CD8-positive, alpha-beta memory T cell (primary cell): ENCODE measurements at regions not wholly inside any gene's neighbourhood (a gene's known extent, or its start where the extent isn't known, plus 50 kb on each side); places are given as distances from the start of the nearest gene placed in this dataset.

Experiments
- CTCF ChIA-PET: fragments of 350-600 bp; sonication (Branson Sonifier 250); formaldehyde crosslinking; loops from one replicate; lab custom pipeline; 2021; ENCODE audit warnings: antibody characterized with exemption; lab: Charles Lee
- POLR2A ChIA-PET: fragments of 350-600 bp; sonication (Branson Sonifier 250); formaldehyde crosslinking; loops from one replicate; lab custom pipeline; 2021; ENCODE audit warnings: antibody characterized with exemption; lab: Charles Lee
- DNase-seq, 5 donors: peaks; one replicate each; pipeline versions ENCODE4 v3.0.0 to v3.0.0-alpha.2; 2020 to 2022; ENCODE audit warnings: mixed read lengths in 1 of 5
- H3K27ac ChIP-seq: one replicate; pipeline ENCODE4 v1.7.0; 2013; ENCODE audit warnings: low read depth, mild to moderate bottlenecking, low read length, moderate library complexity
- H3K27me3 ChIP-seq: 2 replicates; pipeline ENCODE4 v1.7.0; 2013; ENCODE audit warnings: low read length, mild to moderate bottlenecking; ENCODE audit not compliant: insufficient read depth, poor library complexity, severe bottlenecking
- H3K36me3 ChIP-seq: 2 replicates; pipeline ENCODE4 v1.7.0; 2013; ENCODE audit warnings: mild to moderate bottlenecking, low read length, moderate library complexity; ENCODE audit not compliant: insufficient read depth
- H3K4me1 ChIP-seq: 2 replicates; pipeline ENCODE4 v1.7.0; 2013; ENCODE audit warnings: mild to moderate bottlenecking, low read length, moderate library complexity; ENCODE audit not compliant: insufficient read depth
- H3K4me3 ChIP-seq: 2 replicates; pipeline ENCODE4 v1.7.0; 2013; ENCODE audit warnings: mild to moderate bottlenecking, low read length
- H3K9me3 ChIP-seq: 2 replicates; pipeline ENCODE4 v1.7.0; 2013; ENCODE audit warnings: mild to moderate bottlenecking, low read length
- H3K27ac Mint-ChIP-seq, 8 donors: one replicate each; pipeline ENCODE4 v1.8.0; 2020 to 2021; ENCODE audit warnings: mixed read lengths in 8 of 8, mild to moderate bottlenecking in 6 of 8, inconsistent platforms in 3 of 8, moderate library complexity in 3 of 8
- H3K27me3 Mint-ChIP-seq, 2 donors: one replicate each; pipeline ENCODE4 v1.8.0; 2020 to 2021; ENCODE audit warnings: mixed read lengths in 2 of 2, mild to moderate bottlenecking in 1 of 2, moderate library complexity in 1 of 2
- H3K36me3 Mint-ChIP-seq, 3 donors: one replicate each; pipeline ENCODE4 v1.8.0; 2020 to 2021; ENCODE audit warnings: mixed read lengths in 3 of 3, inconsistent platforms in 1 of 3, mild to moderate bottlenecking in 1 of 3
- H3K4me1 Mint-ChIP-seq, 3 donors: one replicate each; pipeline ENCODE4 v1.8.0; 2020 to 2021; ENCODE audit warnings: mixed read lengths in 3 of 3, inconsistent platforms in 1 of 3, mild to moderate bottlenecking in 1 of 3
- H3K4me3 Mint-ChIP-seq, 7 donors: one replicate each; pipeline ENCODE4 v1.8.0; 2020 to 2021; ENCODE audit warnings: mixed read lengths in 7 of 7, mild to moderate bottlenecking in 6 of 7, moderate library complexity in 4 of 7, inconsistent platforms in 2 of 7
- H3K9me3 Mint-ChIP-seq, 5 donors: one replicate each; pipeline ENCODE4 v1.8.0; 2020 to 2022; ENCODE audit warnings: mixed read lengths in 5 of 5, mild to moderate bottlenecking in 3 of 5, moderate library complexity in 2 of 5, inconsistent platforms in 1 of 5

GRCh38 chr4:38354421-38354820 lies 309.6 kb upstream of the KLF3 start:
- CTCF ChIA-PET: interaction anchor here (1.4 kb wide), 1 partner anchor 11 kb away, joined by 3 read pairs; no protein-coding TSS in a partner anchor
- Mint-ChIP-seq H3K4me3 (no peak overlapping the region), H3K9me3 (peaks cover 17 to 29% (median 18%) of the 10 kb centered on the region in 5 donors), H3K27ac (no peak overlapping the region), H3K27me3 (peaks cover 0 to 9% of the 10 kb centered on the region in 2 donors), H3K4me1 (no peaks in the 10 kb centered on the region), H3K36me3 (peaks cover 1 to 35% (median 3%) of the 10 kb centered on the region in 3 donors)
- no peaks in the 10 kb centered on the region for H3K27me3 ChIP-seq
- H3K9me3 ChIP-seq: no peaks in the 10 kb centered on the region
- H3K36me3 ChIP-seq: no peaks in the 10 kb centered on the region
- H3K4me1 ChIP-seq: no peaks in the 10 kb centered on the region
- no peak overlapping the region for H3K4me3 ChIP-seq
- DNase-seq: no peak
- no peak overlapping the region for H3K27ac ChIP-seq
- POLR2A ChIA-PET: no interaction called here

GRCh38 chr4:38354872-38355271 lies 309.1 kb upstream of the KLF3 start:
- Mint-ChIP-seq H3K36me3 (peaks cover 1 to 34% (median 3%) of the 10 kb centered on the region in 3 donors), H3K4me1 (no peaks in the 10 kb centered on the region), H3K9me3 (peaks cover 17 to 29% (median 18%) of the 10 kb centered on the region in 5 donors), H3K4me3 (no peak overlapping the region), H3K27me3 (peaks cover 0 to 8% of the 10 kb centered on the region in 2 donors), H3K27ac (no peak overlapping the region)
- no peak overlapping the region for H3K4me3 ChIP-seq
- CTCF ChIA-PET: interaction anchor here (1.4 kb wide), 1 partner anchor 11 kb away, joined by 3 read pairs; no protein-coding TSS in a partner anchor
- H3K9me3 ChIP-seq: no peaks in the 10 kb centered on the region
- H3K36me3 ChIP-seq: no peaks in the 10 kb centered on the region
- no peak for DNase-seq
- H3K27ac ChIP-seq: no peak overlapping the region
- H3K27me3 ChIP-seq: no peaks in the 10 kb centered on the region
- no peaks in the 10 kb centered on the region for H3K4me1 ChIP-seq
- POLR2A ChIA-PET: no interaction called here

GRCh38 chr4:38356686-38357085 lies 307.3 kb upstream of the KLF3 start:
- Histone ChIP-seq H3K4me1 (no peaks in the 10 kb centered on the region), H3K27me3 (no peaks in the 10 kb centered on the region), H3K4me3 (no peak overlapping the region), H3K36me3 (no peaks in the 10 kb centered on the region), H3K9me3 (no peaks in the 10 kb centered on the region), H3K27ac (no peak overlapping the region)
- Mint-ChIP-seq H3K36me3 (peaks cover 1 to 26% (median 3%) of the 10 kb centered on the region in 3 donors), H3K4me3 (no peak overlapping the region), H3K9me3 (peaks cover 13 to 21% (median 15%) of the 10 kb centered on the region in 5 donors), H3K27ac (no peak overlapping the region), H3K4me1 (no peaks in the 10 kb centered on the region), H3K27me3 (no peaks in the 10 kb centered on the region)
- CTCF ChIA-PET: no interaction called here
- no peak for DNase-seq
- POLR2A ChIA-PET: no interaction called here

- DNase-seq: no peak
- peaks cover 0 to 18% (median under 1%) of the 10 kb centered on the region in 3 donors for H3K36me3 Mint-ChIP-seq
- H3K27ac Mint-ChIP-seq: no peak overlapping the region
- ChIA-PET POLR2A (interaction anchor here (0.6 kb wide), 1 partner anchor 36 kb away, joined by 8 read pairs; no protein-coding TSS in a partner anchor), CTCF (no interaction called here)
- Histone ChIP-seq H3K27me3 (no peaks in the 10 kb centered on the region), H3K36me3 (no peaks in the 10 kb centered on the region), H3K4me3 (no peak overlapping the region), H3K4me1 (no peaks in the 10 kb centered on the region), H3K27ac (no peak overlapping the region), H3K9me3 (no peaks in the 10 kb centered on the region)
- H3K27me3 Mint-ChIP-seq: no peaks in the 10 kb centered on the region
- H3K9me3 Mint-ChIP-seq: peaks cover 10 to 13% (median 12%) of the 10 kb centered on the region in 5 donors
- no peak overlapping the region for H3K4me3 Mint-ChIP-seq
- H3K4me1 Mint-ChIP-seq: no peaks in the 10 kb centered on the region
Measured at GRCh38 chr4:38357546-38357945, 306.5 kb upstream of the KLF3 start.

DNA sequence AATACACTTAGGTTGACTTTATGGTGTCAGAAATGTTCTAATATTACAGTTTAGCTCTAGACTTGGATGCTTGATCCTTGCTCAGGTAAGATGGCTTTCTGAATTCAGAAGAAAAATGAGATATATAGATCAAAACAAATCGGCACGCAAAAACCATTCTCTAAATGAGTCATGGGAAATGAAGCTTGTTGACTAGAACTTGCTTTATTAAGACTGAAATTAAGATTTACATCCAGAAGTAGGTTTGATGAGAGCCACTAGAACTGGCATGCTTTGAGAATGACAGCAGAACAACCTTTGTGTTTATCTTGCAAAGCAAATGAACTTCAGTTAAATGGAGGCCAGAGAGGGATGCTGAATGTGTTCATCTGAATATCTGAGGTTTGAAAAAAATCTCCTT lies 304.9 kb upstream of the KLF3 start:
- POLR2A ChIA-PET: no interaction called here
- Mint-ChIP-seq H3K27me3 (no peaks in the 10 kb centered on the region), H3K4me1 (no peaks in the 10 kb centered on the region), H3K4me3 (no peak overlapping the region), H3K36me3 (peaks cover 0 to 4% (median 0%) of the 10 kb centered on the region in 3 donors), H3K27ac (no peak overlapping the region), H3K9me3 (peaks cover 2 to 10% (median 7%) of the 10 kb centered on the region in 5 donors)
- no peaks in the 10 kb centered on the region for H3K4me1 ChIP-seq
- no peaks in the 10 kb centered on the region for H3K36me3 ChIP-seq
- no peak for DNase-seq
- no peak overlapping the region for H3K27ac ChIP-seq
- no peaks in the 10 kb centered on the region for H3K27me3 ChIP-seq
- CTCF ChIA-PET: no interaction called here
- H3K4me3 ChIP-seq: no peak overlapping the region
- H3K9me3 ChIP-seq: no peaks in the 10 kb centered on the region

DNA sequence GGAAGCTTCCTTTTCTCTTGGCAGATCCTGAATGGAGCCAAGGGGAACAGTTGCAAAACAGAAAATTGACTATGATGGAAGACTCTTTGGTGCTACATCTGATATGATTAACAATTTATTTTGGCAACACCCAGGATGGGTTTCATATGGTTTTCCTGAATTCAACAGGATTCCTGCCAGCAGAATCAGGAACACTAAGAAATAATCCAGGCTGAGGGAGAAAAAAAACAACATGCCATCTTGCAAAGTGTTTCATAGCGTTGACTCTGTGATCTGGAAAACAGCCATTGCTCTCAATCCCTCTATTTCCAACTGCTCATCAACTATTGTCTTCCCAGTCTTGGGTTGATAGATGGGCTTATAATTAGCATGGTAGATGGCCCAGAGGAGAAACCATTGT lies 303.8 kb upstream of the KLF3 start:
- H3K4me3 Mint-ChIP-seq: no peak overlapping the region
- Histone ChIP-seq H3K27ac (no peak overlapping the region), H3K9me3 (no peaks in the 10 kb centered on the region), H3K27me3 (no peaks in the 10 kb centered on the region), H3K4me1 (no peaks in the 10 kb centered on the region), H3K4me3 (no peak overlapping the region), H3K36me3 (no peaks in the 10 kb centered on the region)
- H3K9me3 Mint-ChIP-seq: peaks cover 0 to 1% (median 0%) of the 10 kb centered on the region in 5 donors
- no peak overlapping the region for H3K27ac Mint-ChIP-seq
- no peaks in the 10 kb centered on the region for H3K4me1 Mint-ChIP-seq
- ChIA-PET POLR2A (no interaction called here), CTCF (no interaction called here)
- DNase-seq: no peak
- H3K27me3 Mint-ChIP-seq: no peaks in the 10 kb centered on the region
- no peaks in the 10 kb centered on the region for H3K36me3 Mint-ChIP-seq

DNA sequence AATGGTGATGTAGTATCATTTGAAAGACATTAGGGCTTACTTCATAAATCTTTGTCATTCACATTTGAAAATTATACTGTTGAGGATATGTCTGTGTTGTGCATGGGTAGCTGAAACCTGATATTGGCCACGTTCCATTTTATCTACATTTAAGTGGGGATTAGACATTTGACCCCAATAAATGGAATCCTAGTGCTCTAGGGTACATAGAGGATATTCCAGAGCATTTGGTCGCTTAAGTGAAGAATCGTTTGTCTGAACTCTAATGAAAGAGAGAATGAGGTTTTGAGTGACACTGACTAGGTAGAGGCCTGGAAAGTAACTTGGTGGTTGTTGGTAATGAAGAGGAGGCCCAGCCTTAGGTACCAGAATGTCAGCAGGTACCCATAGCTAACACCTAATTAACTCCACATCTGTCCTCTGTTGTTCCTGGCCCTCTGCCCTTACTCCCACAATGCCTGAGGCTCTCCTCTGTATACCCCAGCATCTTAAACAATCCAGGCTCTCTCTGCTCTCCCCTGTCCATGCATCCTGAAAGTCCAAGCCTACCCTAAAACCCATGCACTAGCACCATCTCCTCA lies 299.5 kb upstream of the KLF3 start:
- H3K4me3 ChIP-seq: no peak overlapping the region
- peak overlapping the region in 1 of 8 donors; percentile 2 for H3K27ac Mint-ChIP-seq
- H3K27ac ChIP-seq: no peak overlapping the region
- H3K27me3 Mint-ChIP-seq: no peaks in the 10 kb centered on the region
- POLR2A ChIA-PET: no interaction called here
- no peaks in the 10 kb centered on the region for H3K9me3 Mint-ChIP-seq
- no peaks in the 10 kb centered on the region for H3K9me3 ChIP-seq
- peaks cover 12 to 15% (median 12%) of the 10 kb centered on the region in 3 donors for H3K4me1 Mint-ChIP-seq
- no peak overlapping the region for H3K4me3 Mint-ChIP-seq
- no peaks in the 10 kb centered on the region for H3K36me3 ChIP-seq
- peaks cover 14% of the 10 kb centered on the region for H3K4me1 ChIP-seq
- CTCF ChIA-PET: no interaction called here
- no peaks in the 10 kb centered on the region for H3K36me3 Mint-ChIP-seq
- DNase-seq: no peak
- no peaks in the 10 kb centered on the region for H3K27me3 ChIP-seq

- peaks cover 12 to 15% (median 12%) of the 10 kb centered on the region in 3 donors for H3K4me1 Mint-ChIP-seq
- POLR2A ChIA-PET: no interaction called here
Measured at GRCh38 chr4:38365261-38365660, 298.7 kb upstream of the KLF3 start.

More at GRCh38 chr4:38365261-38365660, 298.7 kb upstream of the KLF3 start:
- no peak for DNase-seq
- no peak overlapping the region for H3K4me3 Mint-ChIP-seq
- no peaks in the 10 kb centered on the region for H3K9me3 ChIP-seq
- no peaks in the 10 kb centered on the region for H3K27me3 ChIP-seq
- no peaks in the 10 kb centered on the region for H3K27me3 Mint-ChIP-seq
- H3K27ac ChIP-seq: no peak overlapping the region
- peaks cover 14% of the 10 kb centered on the region for H3K4me1 ChIP-seq
- no peaks in the 10 kb centered on the region for H3K36me3 Mint-ChIP-seq
- H3K4me3 ChIP-seq: no peak overlapping the region
- no peaks in the 10 kb centered on the region for H3K9me3 Mint-ChIP-seq
- no peaks in the 10 kb centered on the region for H3K36me3 ChIP-seq
- no peak overlapping the region for H3K27ac Mint-ChIP-seq
- CTCF ChIA-PET: interaction anchor here (1.4 kb wide), 1 partner anchor 10 kb away, joined by 3 read pairs; no protein-coding TSS in a partner anchor
